OCI-LY1 (cell line): ENCODE measurements at regions not wholly inside any gene's neighbourhood (a gene's known extent, or its start where the extent isn't known, plus 50 kb on each side); places are given as distances from the start of the nearest gene placed in this dataset.

ENCODE experiments used
- CTCF ChIP-seq: fragments of 200-600 bp; sonication (generic), shearing (Covaris generic); IDR thresholded peaks from 2 replicates; pipeline ENCODE4 v1.5.1; 2017; ENCODE audit warnings: mild to moderate bottlenecking, antibody characterized with exemption, low read length, moderate library complexity, mixed read lengths
- EZH2 ChIP-seq: fragments of 200-600 bp; sonication (generic), shearing (Covaris generic); IDR thresholded peaks from 2 replicates; pipeline ENCODE4 v1.8.0; 2017; ENCODE audit warnings: borderline replicate concordance, mixed run types, mild to moderate bottlenecking, antibody characterized with exemption, low read length, moderate library complexity, mixed read lengths

GRCh38 chrX:40470830-40471429, 109.8 kb upstream of the ATP6AP2 start:
- TF ChIP-seq EZH2 (no peak), CTCF (no peak)
